GM21786 (cell line): ENCODE measurements at regions not wholly inside any gene's neighbourhood (a gene's known extent, or its start where the extent isn't known, plus 50 kb on each side); places are given as distances from the start of the nearest gene placed in this dataset.

Experiments used
- ATAC-seq: cut with Tn5 transposase; IDR thresholded peaks from one replicate; pipeline ENCODE4 v1.9.1; 2021; ENCODE audit not compliant: unreplicated experiment

- ATAC-seq = no peak
Measured at GRCh38 chr3:66165660-66166059, 55.1 kb upstream of the SLC25A26 start.

- no peak for ATAC-seq
Measured at GRCh38 chr3:66164155-66164554, 56.6 kb upstream of the SLC25A26 start.

GRCh38 chr3:66163222-66163621 lies 57.6 kb upstream of the SLC25A26 start:
- no peak for ATAC-seq

- no peak for ATAC-seq
Measured at GRCh38 chr3:66162766-66163165, 58.0 kb upstream of the SLC25A26 start.

- ATAC-seq = no peak
Measured at GRCh38 chr3:66158933-66159683, 61.7 kb upstream of the SLC25A26 start.

- no peak for ATAC-seq
Measured at GRCh38 chr3:66154444-66154861, 66.3 kb upstream of the SLC25A26 start.

- ATAC-seq = no peak
Measured at GRCh38 chr3:66153481-66154443, 67.0 kb upstream of the SLC25A26 start.

GRCh38 chr3:66152336-66152735 lies 68.5 kb upstream of the SLC25A26 start:
- ATAC-seq = no peak

GRCh38 chr3:66150977-66151376 lies 69.8 kb upstream of the SLC25A26 start:
- no peak for ATAC-seq

- no peak for ATAC-seq
Measured at GRCh38 chr3:66149269-66149668, 71.5 kb upstream of the SLC25A26 start.

GRCh38 chr3:66145408-66145733 lies 75.4 kb upstream of the SLC25A26 start:
- no peak for ATAC-seq

- no peak for ATAC-seq
Measured at GRCh38 chr3:66144568-66145407, 76.0 kb upstream of the SLC25A26 start.

- no peak for ATAC-seq
Measured at GRCh38 chr3:66142079-66142478, 78.7 kb upstream of the SLC25A26 start.

GRCh38 chr3:66140743-66141372 lies 79.9 kb upstream of the SLC25A26 start:
- peak; percentile 85 for ATAC-seq

- ATAC-seq = no peak
Measured at GRCh38 chr3:66140106-66140505, 80.7 kb upstream of the SLC25A26 start.

GRCh38 chr3:66139415-66139814 lies 81.4 kb upstream of the SLC25A26 start:
- no peak for ATAC-seq

- no peak for ATAC-seq
Measured at GRCh38 chr3:66138336-66139313, 82.2 kb upstream of the SLC25A26 start.

- ATAC-seq = no peak
Measured at GRCh38 chr3:66136597-66136996, 84.2 kb upstream of the SLC25A26 start.

- ATAC-seq = no peak
Measured at GRCh38 chr3:66133853-66134445, 86.9 kb upstream of the SLC25A26 start.
